ENCODE measurements at regions not wholly inside any gene's neighbourhood (a gene's known extent, or its start where the extent isn't known, plus 50 kb on each side); places are given as distances from the start of the nearest gene placed in this dataset.

GRCh38 chr2:18380321-18380720, 180.1 kb downstream of the RDH14 start:
- DNase-seq (ENCODE audit: low read depth in 2 of 2): no peak

- DNase-seq (ENCODE audit: low read depth in 2 of 2): no peak
These were observed 180.6 kb downstream of the RDH14 start for GRCh38 chr2:18379870-18380269.

GRCh38 chr2:18378020-18378653, 182.3 kb downstream of the RDH14 start:
- DNase-seq (ENCODE audit: low read depth in 2 of 2): peak in 1 of 2 donors; percentile 1

- DNase-seq (ENCODE audit: low read depth in 2 of 2): no peak
These were observed 183.5 kb downstream of the RDH14 start for GRCh38 chr2:18376936-18377335.

GRCh38 chr2:18373664-18374063, 186.8 kb downstream of the RDH14 start:
- DNase-seq (ENCODE audit: low read depth in 2 of 2): no peak

- no peak for DNase-seq (ENCODE audit: low read depth in 2 of 2)
These were observed 187.4 kb downstream of the RDH14 start for GRCh38 chr2:18373081-18373480.

GRCh38 chr2:18372641-18373040, 187.8 kb downstream of the RDH14 start:
- DNase-seq (ENCODE audit: low read depth in 2 of 2): no peak

- no peak for DNase-seq (ENCODE audit: low read depth in 2 of 2)
These were observed 190.7 kb downstream of the RDH14 start for GRCh38 chr2:18369760-18370159.

- DNase-seq (ENCODE audit: low read depth in 2 of 2): no peak
These were observed 192.4 kb downstream of the RDH14 start for GRCh38 chr2:18368008-18368407.

- no peak for DNase-seq (ENCODE audit: low read depth in 2 of 2)
These were observed 195.1 kb downstream of the RDH14 start for GRCh38 chr2:18365342-18365741.

GRCh38 chr2:18363348-18363747, 197.1 kb downstream of the RDH14 start:
- DNase-seq (ENCODE audit: low read depth in 2 of 2): no peak

GRCh38 chr2:18362696-18363095, 197.8 kb downstream of the RDH14 start:
- DNase-seq (ENCODE audit: low read depth in 2 of 2): no peak

- no peak for DNase-seq (ENCODE audit: low read depth in 2 of 2)
These were observed 202.9 kb downstream of the RDH14 start for GRCh38 chr2:18357537-18357936.

- DNase-seq (ENCODE audit: low read depth in 2 of 2): no peak
These were observed 203.8 kb downstream of the RDH14 start for GRCh38 chr2:18356676-18357075.

GRCh38 chr2:18349421-18349820, 211.0 kb downstream of the RDH14 start:
- DNase-seq (ENCODE audit: low read depth in 2 of 2): no peak

GRCh38 chr2:18346874-18347273, 213.6 kb downstream of the RDH14 start:
- no peak for DNase-seq (ENCODE audit: low read depth in 2 of 2)

GRCh38 chr2:18346344-18346743, 214.1 kb downstream of the RDH14 start:
- no peak for DNase-seq (ENCODE audit: low read depth in 2 of 2)

- no peak for DNase-seq (ENCODE audit: low read depth in 2 of 2)
These were observed 214.6 kb downstream of the RDH14 start for GRCh38 chr2:18345848-18346247.

GRCh38 chr2:18342901-18343300, 217.6 kb downstream of the RDH14 start:
- no peak for DNase-seq (ENCODE audit: low read depth in 2 of 2)

- DNase-seq (ENCODE audit: low read depth in 2 of 2): no peak
These were observed 221.1 kb downstream of the RDH14 start for GRCh38 chr2:18339326-18339725.

GRCh38 chr2:18336975-18337374, 223.5 kb downstream of the RDH14 start:
- DNase-seq (ENCODE audit: low read depth in 2 of 2): no peak

- DNase-seq (ENCODE audit: low read depth in 2 of 2): no peak
These were observed 228.0 kb downstream of the RDH14 start for GRCh38 chr2:18332477-18332876.

- no peak for DNase-seq (ENCODE audit: low read depth in 2 of 2)
These were observed 235.3 kb downstream of the RDH14 start for GRCh38 chr2:18325118-18325517.

GRCh38 chr2:18319987-18320386, 240.5 kb downstream of the RDH14 start:
- DNase-seq (ENCODE audit: low read depth in 2 of 2): no peak
